ENCODE measurements at regions not wholly inside any gene's neighbourhood (a gene's known extent, or its start where the extent isn't known, plus 50 kb on each side); places are given as distances from the start of the nearest gene placed in this dataset.
"Not testable (repeated sequence)": the region's sequence is repeated elsewhere in the genome, so short reads cannot be mapped to it uniquely, and the experiment has no call there.

DNA sequence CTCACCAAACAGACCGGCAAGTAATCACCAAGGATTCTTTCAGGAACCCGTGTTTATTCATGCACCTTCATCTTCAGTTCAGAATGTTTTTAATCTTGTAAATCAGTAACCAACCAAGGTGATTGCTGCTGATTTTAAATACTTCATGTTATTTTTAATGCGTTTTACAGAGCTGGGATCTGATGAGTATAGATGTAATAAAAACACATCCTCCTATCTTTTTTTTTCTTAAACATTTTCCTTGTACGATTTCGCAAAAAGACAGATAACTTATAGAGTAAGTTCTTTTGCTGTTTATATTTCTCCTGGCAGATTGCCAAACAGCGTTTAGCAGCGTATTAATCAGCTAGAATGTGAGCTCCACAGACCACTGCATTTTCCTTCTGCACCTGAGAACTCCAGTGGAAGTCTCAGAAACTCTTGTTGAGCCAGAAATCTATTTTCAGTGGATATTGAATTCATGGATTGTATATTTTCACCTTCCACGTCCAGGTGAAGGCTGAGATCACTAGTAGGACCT is 397.8 kb upstream of the NRP1 start:
- peak; percentile 35 for DNase-seq

DNA sequence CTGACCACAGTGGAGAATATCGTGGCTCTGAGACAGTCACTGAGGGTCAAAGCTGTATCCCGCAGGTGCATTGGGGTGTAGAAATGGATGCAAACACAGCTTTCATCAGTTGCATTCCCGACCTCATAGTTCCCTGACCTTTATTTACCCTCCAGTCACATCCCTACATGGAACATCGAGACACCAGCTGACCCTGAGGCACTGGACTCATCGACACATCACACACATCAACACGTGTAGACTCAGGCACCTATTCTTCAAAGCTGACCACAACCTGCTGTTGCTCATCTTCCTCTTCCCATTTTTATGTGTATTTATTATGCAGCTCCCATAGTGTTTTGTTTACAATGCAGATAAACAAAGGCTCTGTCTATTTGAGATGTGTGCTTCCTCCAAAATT is 396.9 kb upstream of the NRP1 start:
- no peak for DNase-seq

DNA sequence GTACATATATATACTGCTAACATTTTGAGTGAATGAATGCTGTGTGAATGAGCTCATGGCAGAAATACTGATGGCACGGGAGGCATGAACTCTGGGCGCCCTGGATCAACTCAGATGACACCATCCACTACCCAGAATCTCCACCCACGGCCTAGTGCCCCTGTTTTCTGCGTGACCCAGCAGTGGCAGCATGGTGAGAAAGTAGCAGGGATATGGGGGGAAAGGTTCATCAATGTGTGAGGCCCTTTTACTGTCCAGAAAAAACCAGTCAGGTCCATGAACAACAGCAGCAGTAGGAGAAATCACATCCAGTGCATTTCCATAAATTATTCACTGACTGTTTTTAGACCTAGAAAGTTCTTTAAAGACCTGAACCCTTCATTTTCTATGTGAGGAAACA is 391.0 kb upstream of the NRP1 start:
- DNase-seq = no peak

DNA sequence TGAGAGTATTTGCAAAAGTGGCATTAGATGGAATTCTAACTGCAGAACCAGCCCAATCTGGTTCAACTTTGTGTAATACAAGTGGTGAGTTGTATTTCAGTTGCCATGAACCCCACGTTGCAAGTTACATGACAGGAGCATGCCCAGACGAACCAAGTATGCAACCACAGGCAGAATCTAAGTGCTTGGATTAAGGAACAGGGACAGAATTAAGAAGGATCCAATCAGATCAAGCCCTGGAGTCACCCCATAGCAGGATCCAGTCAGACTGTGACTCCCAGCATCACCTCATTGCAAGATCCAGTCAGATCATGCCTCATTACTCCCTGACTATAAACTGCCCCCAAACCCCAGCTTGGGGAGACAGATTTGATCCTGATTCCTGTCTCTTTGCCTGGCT is 388.7 kb upstream of the NRP1 start:
- DNase-seq = no peak

DNA sequence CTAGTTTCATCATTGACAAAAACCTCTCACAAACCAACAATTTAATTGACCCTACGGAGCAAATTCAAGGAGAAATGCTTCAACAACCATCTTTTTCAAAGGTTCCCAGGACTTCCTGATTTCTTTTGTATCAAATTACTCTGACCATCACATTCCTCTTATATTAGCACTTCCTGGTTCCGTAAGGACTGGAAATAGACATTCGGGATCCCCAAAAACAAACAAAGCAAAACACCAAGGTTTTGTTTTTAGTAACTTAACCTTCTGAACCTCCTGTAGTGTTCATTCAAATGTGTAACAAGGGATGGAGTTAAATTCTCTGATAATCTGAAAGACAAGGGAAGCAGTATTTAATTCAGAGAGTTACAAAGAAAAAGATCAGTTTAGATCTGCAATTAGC is 387.6 kb upstream of the NRP1 start:
- no peak for DNase-seq

DNA sequence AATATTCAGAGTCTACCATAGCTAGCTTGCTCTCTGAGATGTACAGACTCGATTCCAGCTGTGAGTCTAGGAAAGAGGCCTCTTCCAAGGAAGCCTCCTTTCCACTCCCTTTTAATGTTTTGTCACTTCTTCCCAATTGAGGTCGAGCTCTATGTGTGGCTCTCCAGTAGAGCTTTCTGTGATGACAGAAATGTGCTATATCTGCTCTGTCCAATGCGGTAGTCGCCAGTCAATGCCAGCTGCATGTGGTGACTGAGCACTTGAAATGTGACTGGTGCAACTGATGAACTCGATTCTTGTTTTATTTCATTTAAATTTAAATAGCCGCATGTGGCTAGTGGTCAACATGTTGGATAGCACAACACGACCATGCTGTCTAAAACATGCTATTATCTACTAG is 387.0 kb upstream of the NRP1 start:
- DNase-seq = no peak

DNA sequence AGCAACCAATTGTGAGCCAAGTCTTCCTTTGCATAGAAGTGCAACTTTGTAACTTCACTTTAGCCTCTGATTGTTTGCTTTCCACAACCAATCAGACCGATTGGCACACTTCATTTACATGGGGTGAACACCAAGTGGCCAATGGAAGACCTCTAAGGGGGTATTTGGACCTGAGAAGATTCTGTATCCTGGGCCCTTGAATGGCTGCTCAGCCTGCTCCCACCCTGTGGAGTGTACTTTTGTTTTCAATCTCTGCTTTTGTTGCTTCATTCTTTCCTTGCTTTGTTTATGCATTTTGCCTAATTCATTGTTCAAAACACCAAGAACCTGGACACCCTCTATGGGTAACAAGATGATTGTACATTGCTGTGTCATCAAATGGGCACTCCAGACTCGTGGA is 385.7 kb upstream of the NRP1 start:
- no peak for DNase-seq

DNA sequence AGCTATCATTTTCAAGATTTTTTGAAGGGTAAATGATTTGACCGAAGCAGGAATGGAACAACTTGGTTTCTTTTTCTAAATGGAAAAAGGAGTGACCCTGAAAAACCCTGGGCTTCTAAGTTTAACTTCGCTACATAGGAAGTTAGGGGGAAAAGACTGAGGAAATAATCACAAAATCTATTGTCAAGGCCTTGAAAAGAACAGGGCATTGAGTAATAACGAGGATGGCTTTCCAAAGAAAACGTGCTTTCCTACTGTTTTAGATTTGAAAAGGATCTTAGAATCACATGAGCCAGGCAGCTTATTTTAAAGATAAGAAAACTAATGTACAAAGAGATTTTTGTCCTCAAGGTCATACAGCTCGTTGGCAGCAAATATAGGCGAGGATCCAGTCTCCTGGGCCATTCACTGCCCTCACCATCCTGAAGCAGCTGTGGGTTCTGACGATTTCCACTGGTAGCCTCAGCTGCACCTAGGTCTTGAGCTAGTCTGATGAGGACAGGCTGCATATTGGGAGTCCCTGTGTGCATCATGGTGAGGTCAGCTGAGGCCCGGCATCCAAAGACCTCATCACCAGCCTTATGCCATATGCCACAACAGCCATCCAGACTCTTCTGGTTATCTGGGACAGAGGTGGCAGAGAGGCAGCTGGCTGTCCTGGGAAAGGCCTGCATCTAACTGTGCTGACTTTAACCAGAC is 384.7 kb upstream of the NRP1 start:
- no peak for DNase-seq

DNA sequence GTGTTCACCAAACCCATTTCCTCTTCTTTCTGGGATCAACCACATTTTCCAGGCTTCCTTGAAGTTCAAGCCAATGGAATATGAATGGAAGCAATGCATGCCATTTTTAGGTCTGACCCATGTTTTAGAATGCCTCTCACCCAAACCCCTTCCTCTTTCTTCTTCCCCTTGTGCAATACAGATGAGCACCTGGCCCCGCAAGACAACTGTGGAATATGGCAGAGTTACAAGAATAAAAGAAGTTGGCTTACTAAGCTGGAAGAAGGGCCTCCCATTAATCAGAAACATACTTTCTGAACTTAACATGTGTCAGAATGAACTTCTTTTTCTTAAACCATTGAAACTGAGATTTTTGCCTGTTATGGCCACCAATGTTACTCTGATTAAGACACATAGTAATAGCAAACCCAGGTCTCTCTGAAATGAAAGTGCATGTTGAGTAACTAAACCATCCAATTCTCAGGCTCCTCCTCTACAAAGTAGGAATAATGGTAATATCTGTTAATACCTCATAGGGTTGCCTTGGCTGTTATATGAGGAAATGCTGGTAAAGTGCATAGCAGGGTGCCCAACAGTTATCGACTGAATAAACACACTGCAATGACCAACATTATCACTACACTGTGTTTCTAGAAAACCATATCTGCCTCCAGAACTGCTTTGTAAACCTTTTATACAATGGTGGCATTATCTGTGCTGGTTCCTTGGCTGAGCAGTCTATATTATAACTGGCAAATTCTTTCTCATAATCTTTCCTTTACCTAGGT is 382.2 kb upstream of the NRP1 start:
- peak; percentile 40 for DNase-seq

DNA sequence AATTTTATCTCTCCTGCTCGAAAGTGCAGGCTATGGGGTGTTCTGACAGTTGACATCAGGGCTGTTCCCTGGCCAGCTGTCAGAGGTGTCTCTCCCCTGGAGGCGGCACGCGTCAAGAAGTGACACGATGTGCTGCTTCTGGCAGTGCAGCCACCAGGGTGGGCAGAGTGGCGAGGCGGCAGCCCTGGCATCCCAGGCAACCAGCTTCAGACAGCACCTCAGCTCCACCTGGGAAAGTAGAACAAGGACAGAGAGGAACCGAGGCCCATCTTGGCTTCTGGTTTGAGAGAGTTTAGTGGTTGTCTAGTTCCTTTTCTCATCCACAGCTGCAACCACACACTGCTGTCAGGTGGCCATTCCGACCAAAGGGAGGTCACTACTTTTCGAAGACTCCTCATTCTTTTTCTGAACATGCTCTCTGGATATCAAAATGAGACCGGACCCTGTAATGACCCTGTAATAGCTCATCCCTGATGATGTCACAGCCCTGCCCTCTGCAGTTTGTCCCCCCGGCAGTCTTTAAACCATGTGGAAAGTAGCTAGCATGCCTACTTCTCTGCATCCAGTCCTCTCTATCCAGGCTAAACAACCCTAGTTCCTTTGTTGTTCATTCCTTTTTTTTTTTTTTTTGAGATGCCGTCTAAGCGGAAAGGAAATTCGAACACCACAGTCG is 381.0 kb upstream of the NRP1 start:
- no peak for DNase-seq

DNA sequence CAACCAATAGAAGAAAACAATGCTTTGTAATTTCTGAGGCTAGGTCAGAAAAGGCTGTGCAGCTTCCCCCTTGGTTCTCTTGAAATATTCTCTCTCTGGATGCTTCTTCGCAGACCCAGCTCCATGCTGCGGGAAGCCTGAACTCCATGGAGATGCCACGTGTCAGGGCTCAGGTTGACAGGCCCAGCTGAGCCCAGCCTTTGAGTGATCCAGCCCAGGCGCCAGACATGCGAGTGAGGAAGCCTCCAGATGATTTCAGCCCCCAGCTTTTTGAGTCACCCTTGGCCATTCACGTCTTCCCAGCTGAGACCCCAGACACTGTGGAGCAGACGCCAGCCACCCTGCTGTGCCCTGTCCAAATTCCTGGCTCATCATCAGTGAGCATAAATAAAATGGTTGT is 378.4 kb upstream of the NRP1 start:
- DNase-seq = no peak

DNA sequence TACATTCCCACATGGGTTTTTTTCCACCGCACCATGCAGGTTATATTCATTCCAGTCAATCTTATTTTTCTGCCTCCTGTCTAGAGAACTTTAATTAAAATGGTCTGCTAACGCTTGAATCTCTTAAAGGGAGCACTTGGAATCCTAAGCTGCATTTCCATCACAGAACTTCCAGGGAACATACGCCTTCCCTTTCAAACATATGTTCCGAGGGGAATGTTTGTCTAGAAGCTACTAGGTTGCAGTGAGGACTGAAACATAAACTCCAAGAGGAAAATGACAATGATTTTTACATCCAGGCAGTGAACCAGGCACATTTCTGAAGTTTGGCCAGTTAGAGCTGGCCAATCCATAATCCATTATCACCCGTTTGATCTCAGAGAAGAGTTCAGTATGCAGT is 375.5 kb upstream of the NRP1 start:
- DNase-seq = no peak

DNA sequence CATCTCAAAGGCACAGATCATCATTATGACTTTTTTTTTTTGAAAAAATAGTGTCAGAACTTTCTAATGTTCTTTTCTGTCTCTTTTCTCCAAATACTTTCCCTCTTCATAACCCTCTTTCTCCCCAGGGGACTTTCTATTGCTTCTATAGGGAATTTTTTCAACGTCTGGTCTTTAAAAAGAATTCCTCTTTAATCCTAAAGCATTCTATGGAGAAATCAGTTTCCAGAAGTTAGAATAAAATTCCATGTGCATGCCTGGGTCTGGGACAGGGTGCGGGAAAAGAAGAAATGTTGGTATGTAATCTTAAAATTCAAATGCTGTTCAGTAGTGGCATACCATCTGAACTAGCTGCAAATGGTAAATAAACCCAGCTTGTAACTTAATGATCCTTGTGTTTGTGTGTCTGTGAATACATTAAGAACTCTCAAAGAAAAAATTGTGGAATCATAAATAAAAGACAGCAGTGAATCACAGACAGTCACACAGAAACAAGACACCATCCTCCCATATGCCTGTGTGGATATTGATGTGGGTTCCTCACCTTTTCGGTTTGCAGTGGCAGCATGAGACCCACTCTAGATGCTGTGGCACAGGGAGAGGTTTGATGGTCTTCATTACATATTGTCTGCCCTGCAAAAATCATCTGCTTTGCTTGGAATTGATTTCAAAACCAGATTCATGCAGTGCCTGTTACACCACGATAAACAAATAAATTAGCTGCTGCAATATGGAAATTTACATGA is 374.7 kb upstream of the NRP1 start:
- peak; percentile 68 for DNase-seq

DNA sequence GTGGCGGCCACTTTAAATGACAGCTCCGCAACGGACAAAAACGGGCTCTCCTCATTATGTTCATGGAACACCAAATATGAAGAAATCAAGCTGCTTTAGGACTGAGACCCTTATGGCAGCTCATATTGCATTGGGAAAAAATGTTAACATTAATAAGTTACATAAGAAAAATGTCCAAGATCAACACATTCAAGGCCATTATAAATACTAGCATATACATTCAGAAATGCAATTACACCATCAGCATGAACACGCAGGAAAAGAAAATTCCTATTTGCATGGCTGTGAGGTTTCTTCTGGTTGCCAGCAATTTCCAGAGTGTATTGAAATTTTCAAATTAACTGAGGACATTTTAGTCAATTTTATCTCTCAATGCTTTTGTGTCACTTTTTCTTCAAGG is 374.1 kb upstream of the NRP1 start:
- DNase-seq = no peak

DNA sequence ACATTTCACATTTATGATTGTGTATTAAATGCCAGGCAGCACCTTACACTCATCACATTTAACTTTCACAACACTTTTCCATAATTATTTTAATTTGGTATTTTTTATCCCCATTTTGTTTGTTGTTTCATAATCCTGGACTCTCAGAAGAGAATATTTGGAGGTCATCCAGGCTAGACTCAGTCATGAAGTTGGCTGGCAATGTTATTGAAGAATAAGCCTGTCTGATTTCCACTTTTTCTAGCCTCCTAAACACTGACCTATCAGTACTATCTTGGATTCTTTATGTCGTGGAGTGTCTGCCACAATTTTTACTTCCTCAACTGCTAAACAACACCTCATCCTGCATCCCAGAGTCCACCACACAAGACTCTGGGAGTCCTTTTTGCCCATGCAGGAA is 372.3 kb upstream of the NRP1 start:
- peak; percentile 41 for DNase-seq

DNA sequence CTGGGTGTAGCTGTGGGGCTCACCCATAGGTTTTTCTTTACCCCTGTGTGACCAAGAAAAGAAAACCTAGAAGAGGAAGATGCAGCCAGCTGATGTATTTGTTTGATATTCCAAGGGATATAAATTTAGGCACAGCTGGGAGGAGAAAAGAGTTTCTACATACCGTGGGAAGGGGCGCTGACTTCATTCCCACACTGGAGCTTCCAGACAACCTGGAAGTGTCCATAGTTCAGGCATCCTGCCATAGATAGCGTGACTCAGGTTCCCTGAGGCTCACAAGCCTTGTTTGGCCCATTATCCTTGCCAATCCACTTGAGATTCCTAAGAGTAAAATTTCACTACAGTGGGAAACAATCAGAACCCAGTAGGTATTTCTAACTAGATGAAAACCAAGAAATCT is 371.7 kb upstream of the NRP1 start:
- peak; percentile 86 for DNase-seq

DNA sequence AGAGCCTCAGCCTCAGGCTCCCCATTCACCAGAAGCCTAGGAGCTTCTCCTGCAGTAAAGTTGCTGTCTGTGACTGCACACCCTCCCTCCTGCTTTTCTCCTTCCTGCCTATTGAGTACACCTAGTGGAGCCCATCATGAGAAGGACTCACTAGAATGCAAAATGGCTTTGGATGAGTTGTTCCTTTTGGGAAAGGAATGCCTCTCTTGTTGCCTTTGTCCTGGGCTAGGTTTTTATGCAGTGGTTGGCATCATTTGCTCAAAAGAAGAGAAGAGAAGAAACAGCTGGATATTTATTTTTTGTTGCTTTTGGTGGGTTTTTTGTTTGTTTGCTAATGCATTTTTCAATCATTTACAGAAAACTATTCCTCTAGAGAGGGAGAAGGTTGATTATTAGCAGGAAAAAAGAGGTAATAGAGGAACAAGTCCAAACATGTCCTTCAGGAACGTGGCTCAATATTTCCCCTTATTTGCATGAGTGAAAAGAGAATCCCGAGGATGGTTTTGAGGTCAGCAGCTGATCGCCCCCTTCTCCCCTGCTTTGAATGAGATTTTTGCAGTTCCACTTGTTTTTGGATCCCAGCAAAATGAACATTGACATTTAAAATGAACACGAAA is 369.9 kb upstream of the NRP1 start:
- DNase-seq = no peak

DNA sequence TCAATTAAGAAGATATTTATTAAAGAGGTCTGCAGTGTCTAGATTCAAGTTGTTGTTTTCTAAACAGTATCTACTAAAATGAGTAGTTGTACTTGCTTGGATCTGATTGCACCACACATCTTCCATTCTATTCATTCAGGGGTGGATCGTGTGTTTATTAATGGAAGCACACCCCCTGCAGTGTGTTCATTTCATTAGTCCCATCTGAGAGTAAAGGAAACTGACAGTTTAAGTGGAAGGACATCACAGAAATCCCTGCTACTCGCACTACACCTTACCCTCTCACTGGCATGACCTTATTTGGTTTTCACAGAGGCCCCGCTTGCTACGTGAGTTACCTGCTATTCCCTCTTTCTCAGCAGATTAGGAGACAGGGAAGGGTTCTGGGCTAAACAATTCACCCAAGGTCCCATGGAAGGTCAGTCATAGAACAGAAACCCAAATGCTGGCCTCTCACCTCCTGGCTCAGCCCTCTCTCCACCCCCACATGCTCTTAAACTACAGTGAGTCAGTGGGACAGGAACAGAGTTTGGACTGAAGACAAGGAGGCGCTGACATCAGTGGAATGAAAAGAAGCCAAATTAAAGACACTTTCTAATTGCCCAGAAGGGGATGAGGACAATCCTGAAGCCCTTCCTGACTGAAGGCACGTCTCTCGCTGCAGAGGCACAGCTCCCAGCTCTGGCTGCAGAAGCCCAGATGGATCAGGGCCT is 369.2 kb upstream of the NRP1 start:
- peak; percentile 59 for DNase-seq

DNA sequence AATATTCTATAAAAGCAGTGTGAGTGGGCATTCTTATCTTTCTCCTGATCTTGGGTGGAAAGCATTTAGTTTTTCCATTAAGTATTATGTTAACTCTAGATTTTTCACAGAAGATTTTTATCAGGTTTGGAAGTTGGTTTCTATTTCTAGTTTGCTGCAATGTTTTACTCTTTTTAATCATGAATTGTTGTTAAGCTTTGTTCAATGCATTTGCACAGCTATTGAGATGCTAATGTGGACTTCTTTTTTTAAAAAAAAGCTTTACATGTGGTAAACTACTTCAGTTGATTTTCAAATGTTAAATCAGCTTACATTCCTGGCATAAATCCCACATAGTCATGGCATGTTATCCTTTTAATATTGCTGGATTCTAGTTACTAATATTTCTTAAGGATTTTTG is 363.6 kb upstream of the NRP1 start:
- DNase-seq = peak; percentile 49

DNA sequence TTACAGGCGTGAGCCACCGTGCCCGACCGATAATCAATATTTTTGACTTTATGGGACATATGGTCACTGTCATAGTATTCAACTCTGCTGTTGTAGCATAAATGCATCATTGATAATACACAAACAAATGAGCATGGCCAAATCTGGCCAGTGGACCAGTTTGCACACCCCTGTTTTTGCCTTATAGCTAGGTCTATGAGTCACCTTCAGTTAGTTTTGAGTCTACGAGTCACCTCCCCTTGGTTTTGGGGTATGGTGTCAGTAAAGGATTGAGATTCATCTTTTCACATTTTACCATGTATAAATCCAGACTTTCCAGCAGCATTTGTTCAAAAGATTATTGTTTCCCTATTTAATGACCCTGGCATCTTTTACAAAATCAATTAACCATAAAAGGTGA is 362.5 kb upstream of the NRP1 start:
- DNase-seq = no peak

DNA sequence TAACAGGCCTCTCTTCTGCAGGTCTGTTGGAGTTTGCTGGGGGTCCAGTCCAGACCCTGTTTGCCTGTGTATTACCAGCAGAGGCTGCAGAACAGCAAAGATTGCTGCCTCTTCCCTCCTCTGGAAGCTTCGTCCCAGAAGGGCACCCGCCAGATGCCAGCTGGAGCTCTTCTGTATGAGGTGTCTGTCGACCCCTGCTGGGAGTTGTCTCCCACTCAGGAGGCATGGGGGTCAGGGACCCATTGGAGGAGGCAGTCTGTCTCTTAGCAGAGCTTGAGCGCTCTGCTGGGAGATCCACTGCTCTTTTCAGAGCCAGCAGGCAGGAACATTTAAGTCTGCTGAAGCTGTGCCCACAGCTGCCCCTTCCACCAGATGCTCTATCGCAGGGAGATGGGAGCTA is 361.1 kb upstream of the NRP1 start:
- DNase-seq = no peak

DNA sequence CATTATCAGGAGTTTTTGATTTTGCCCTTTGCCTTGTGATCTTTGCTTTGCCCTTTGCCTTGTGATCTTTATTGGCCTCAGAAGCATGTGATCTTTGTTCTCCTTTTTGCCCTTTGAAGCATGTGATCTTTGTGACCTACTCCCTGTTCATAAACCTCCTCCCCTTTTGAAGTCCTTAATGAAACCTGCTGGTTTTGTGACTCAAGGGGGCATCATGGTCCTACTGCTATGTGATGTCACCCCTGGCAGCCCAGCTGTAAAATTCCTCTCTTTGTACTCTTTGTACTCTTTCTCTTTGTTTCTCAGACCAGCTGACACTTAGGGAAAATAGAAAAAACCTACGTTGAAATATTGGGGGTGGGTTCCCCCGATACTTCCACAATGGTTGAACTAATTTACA is 356.1 kb upstream of the NRP1 start:
- DNase-seq = not testable (repeated sequence)
